ENCODE measurements at regions not wholly inside any gene's neighbourhood (a gene's known extent, or its start where the extent isn't known, plus 50 kb on each side); places are given as distances from the start of the nearest gene placed in this dataset.

DNA sequence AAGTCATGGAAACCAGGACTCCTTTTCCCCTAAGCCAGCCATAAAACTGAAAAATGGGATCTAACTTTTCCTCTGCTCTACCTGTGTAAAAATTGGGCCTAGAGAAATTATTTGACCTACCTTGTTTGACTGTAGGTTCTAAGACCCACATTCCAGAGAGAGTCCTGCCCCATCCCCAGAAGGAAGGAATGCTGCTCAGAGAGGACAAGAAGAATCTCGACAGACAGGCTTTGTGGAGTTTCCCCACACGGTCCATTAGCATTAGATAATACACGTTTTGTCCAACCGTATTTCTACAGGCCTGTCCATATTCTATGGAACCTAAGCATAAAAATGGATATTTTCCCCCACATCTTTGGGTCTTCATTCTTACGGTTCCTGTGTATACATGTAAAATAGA lies 403.3 kb downstream of the METTL4 start (continued):
- no peak for TF ChIP-seq CTCF (IDR thresholded peaks at IDR 0.05 in 2 of 3, conservative IDR thresholded peaks at IDR 0.05 in 1 of 3; ENCODE audit: borderline replicate concordance in 1 of 3, insufficient read depth in 1 of 3, low read depth in 2 of 3, low read length in 2 of 3)
- TF ChIP-seq, protein P1, sequence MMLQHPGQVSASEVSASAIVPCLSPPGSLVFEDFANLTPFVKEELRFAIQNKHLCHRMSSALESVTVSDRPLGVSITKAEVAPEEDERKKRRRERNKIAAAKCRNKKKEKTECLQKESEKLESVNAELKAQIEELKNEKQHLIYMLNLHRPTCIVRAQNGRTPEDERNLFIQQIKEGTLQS (IDR thresholded peaks at IDR 0.05), result no peak
- no peak for TF ChIP-seq EGR1 (IDR thresholded peaks at IDR 0.05; ENCODE audit: low read depth)
- no peak for TF ChIP-seq POLR2AphosphoS5 (IDR thresholded peaks at IDR 0.05; ENCODE audit: low read depth, low read length)

- CTCF ChIA-PET, result no interaction called here
- no TSS peak for BruUV-seq (replicated peaks)
- H3K4me2 ChIP-seq (ENCODE audit: low read length), result no peak overlapping the region
- no peaks in the 10 kb centered on the region for H4K20me1 ChIP-seq (ENCODE audit: insufficient read depth)
- no peak for DNase-seq (ENCODE audit: low read depth, low spot score)
- H3K27ac ChIP-seq (ENCODE audit: low read depth, low read length), result no peak overlapping the region
- RAD21 ChIA-PET (ENCODE audit: low non-redundant PET in 1 of 2, low total read pairs in 2 of 2, uncharacterized antibody in 2 of 2, unreplicated experiment in 2 of 2), result no interaction called here
- POLR2A ChIA-PET, result no interaction called here
- no peaks in the 10 kb centered on the region for H3K9me2 ChIP-seq (ENCODE audit: insufficient read depth)
- no peak overlapping the region for H3K4me3 ChIP-seq (replicated peaks in 1 of 2; ENCODE audit: low read depth in 1 of 2, low read length in 2 of 2)
- H2AFZ ChIP-seq (ENCODE audit: low read depth, low read length, poor library complexity, severe bottlenecking), result no peak overlapping the region
- no peak overlapping the region for H3K9ac ChIP-seq (ENCODE audit: low read length)
- no peak for ATAC-seq
- H3K9me3 ChIP-seq (ENCODE audit: control insufficient read depth in 1 of 2, insufficient read depth in 1 of 2, low read depth in 1 of 2, low read length in 2 of 2), result no peaks in the 10 kb centered on the region
- H3K4me1 ChIP-seq (ENCODE audit: control insufficient read depth in 1 of 2, insufficient read depth in 2 of 2, low read length in 2 of 2), result no peaks in the 10 kb centered on the region
- H3K79me2 ChIP-seq (ENCODE audit: insufficient read depth, low read length), result no peaks in the 10 kb centered on the region
- H3K27me3 ChIP-seq (ENCODE audit: insufficient read depth, low read length), result no peaks in the 10 kb centered on the region
- intact Hi-C loops (cut with micrococcal nuclease), result no loop called here
- no peaks in the 10 kb centered on the region for H3K36me3 ChIP-seq (ENCODE audit: control insufficient read depth in 1 of 2, insufficient read depth in 2 of 2, low read length in 2 of 2)
- TF ChIP-seq EGR1 (IDR thresholded peaks at IDR 0.05; ENCODE audit: low read depth) (no peak), CEBPB (IDR thresholded peaks at IDR 0.05; ENCODE audit: low read depth) (no peak), POLR2A (IDR thresholded peaks at IDR 0.05; ENCODE audit: borderline replicate concordance, extremely low read depth, insufficient read depth, insufficient read length) (no peak), ZFX (IDR thresholded peaks at IDR 0.05) (no peak), SRF (IDR thresholded peaks at IDR 0.05; ENCODE audit: low read depth) (no peak), FOSL1 (IDR thresholded peaks at IDR 0.05; ENCODE audit: low read depth) (no peak), POLR2AphosphoS5 (IDR thresholded peaks at IDR 0.05; ENCODE audit: low read depth, low read length) (no peak), CBX3 (IDR thresholded peaks at IDR 0.05; ENCODE audit: low read depth) (no peak), EZH2phosphoT487 (IDR thresholded peaks at IDR 0.05; ENCODE audit: borderline replicate concordance) (no peak), CTCF (IDR thresholded peaks at IDR 0.05 in 2 of 3, conservative IDR thresholded peaks at IDR 0.05 in 1 of 3; ENCODE audit: borderline replicate concordance in 1 of 3, insufficient read depth in 1 of 3, low read depth in 2 of 3, low read length in 2 of 3) (no peak), ZNF274 (IDR thresholded peaks at IDR 0.05; ENCODE audit: low read depth, low read length) (no peak), RAD21 (IDR thresholded peaks at IDR 0.05; ENCODE audit: low read depth) (no peak), ELF1 (IDR thresholded peaks at IDR 0.05; ENCODE audit: borderline replicate concordance, low read depth) (no peak), EZH2 (IDR thresholded peaks at IDR 0.05) (no peak), TCF7L2 (IDR thresholded peaks at IDR 0.05; ENCODE audit: borderline replicate concordance, extremely low read depth, insufficient read depth, insufficient read length) (no peak)
- TF ChIP-seq, protein P1 (IDR thresholded peaks at IDR 0.05), result no peak
- TF ChIP-seq, protein P2, sequence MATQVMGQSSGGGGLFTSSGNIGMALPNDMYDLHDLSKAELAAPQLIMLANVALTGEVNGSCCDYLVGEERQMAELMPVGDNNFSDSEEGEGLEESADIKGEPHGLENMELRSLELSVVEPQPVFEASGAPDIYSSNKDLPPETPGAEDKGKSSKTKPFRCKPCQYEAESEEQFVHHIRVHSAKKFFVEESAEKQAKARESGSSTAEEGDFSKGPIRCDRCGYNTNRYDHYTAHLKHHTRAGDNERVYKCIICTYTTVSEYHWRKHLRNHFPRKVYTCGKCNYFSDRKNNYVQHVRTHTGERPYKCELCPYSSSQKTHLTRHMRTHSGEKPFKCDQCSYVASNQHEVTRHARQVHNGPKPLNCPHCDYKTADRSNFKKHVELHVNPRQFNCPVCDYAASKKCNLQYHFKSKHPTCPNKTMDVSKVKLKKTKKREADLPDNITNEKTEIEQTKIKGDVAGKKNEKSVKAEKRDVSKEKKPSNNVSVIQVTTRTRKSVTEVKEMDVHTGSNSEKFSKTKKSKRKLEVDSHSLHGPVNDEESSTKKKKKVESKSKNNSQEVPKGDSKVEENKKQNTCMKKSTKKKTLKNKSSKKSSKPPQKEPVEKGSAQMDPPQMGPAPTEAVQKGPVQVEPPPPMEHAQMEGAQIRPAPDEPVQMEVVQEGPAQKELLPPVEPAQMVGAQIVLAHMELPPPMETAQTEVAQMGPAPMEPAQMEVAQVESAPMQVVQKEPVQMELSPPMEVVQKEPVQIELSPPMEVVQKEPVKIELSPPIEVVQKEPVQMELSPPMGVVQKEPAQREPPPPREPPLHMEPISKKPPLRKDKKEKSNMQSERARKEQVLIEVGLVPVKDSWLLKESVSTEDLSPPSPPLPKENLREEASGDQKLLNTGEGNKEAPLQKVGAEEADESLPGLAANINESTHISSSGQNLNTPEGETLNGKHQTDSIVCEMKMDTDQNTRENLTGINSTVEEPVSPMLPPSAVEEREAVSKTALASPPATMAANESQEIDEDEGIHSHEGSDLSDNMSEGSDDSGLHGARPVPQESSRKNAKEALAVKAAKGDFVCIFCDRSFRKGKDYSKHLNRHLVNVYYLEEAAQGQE (IDR thresholded peaks at IDR 0.05; ENCODE audit: low read depth), result no peak
Measured at GRCh38 chr18:2169656-2170055, 401.6 kb downstream of the METTL4 start.
